Testis (tissue), 2 donors: ENCODE measurements at regions not wholly inside any gene's neighbourhood (a gene's known extent, or its start where the extent isn't known, plus 50 kb on each side); places are given as distances from the start of the nearest gene placed in this dataset.

ENCODE experiments used
- DNase-seq: peaks from one replicate; pipeline ENCODE4 v3.0.0-alpha.2; 2019
- H3K27ac ChIP-seq, 2 donors: fragments of 200-600 bp; sonication (generic); one replicate each; pipeline ENCODE4 v1.5.1; 2019
- H3K27me3 ChIP-seq: fragments of 200-600 bp; sonication (generic); one replicate; pipeline ENCODE4 v1.5.1; 2019
- H3K36me3 ChIP-seq: fragments of 200-600 bp; sonication (generic); one replicate; pipeline ENCODE4 v1.5.1; 2017; ENCODE audit warnings: low read depth; ENCODE audit errors: missing control alignments
- H3K4me1 ChIP-seq: fragments of 200-600 bp; sonication (generic); one replicate; pipeline ENCODE4 v1.5.1; 2019
- H3K4me3 ChIP-seq, 2 donors: fragments of 200-600 bp; sonication (generic); one replicate each; pipeline ENCODE4 v1.5.1; 2017 to 2019
- H3K9me3 ChIP-seq: fragments of 200-600 bp; sonication (generic); one replicate; pipeline ENCODE4 v1.5.1; 2017
- POLR2A ChIP-seq: fragments of 450-650 bp; IDR thresholded peaks from one replicate; pipeline ENCODE4 v1.6.1; 2017; ENCODE audit warnings: antibody characterized with exemption, mild to moderate bottlenecking, moderate library complexity
- WGBS, 2 donors: methylation state at CpG; one replicate each; pipeline ENCODE4 v1.1.5; 2018; 5-methylcytosine and 5-hydroxymethylcytosine counted together
- intact Hi-C: fragments of 100-400 bp; cut with DNase I; formaldehyde crosslinking; loops from one replicate; pipeline ENCODE4 v1.15.1; 2023; ENCODE audit warnings: low total_unique reads
- TF ChIP-seq, protein P1 (sequence below), 3 experiments: fragments of 450-650 bp in 2 of 3; fragments of 200-600 bp in 1 of 3; sonication (generic) in 1 of 3; IDR thresholded peaks; one replicate each; pipeline ENCODE4 v1.5.1; 2016 to 2019; ENCODE audit warnings: antibody characterized with exemption in 3 of 3, mild to moderate bottlenecking in 2 of 3, moderate library complexity in 1 of 3

DNA sequence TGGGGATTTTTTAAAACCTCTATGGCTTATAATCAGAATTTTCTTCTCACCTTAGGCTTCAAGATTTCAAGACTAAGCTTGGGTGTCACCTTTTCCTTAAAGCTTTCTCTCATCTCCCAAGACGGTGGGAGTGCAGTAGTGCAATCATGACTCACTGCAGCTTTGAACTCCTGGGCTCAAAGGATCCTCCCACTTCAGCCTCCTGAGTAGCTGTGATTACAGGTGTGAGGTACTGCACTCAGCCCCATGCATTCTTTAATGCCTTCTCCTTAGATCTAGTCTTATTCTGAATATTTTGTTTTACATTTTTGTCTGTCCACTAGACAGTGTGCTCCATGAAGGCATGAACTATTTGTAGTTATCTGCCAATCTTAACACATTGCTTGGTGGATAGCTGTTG, 55.7 kb upstream of the FAT3 start:
- intact Hi-C loops = no loop called here
- WGBS, 2 donors = 86 to 92% methylated on average over 1 of the region's 1 CpG

DNA sequence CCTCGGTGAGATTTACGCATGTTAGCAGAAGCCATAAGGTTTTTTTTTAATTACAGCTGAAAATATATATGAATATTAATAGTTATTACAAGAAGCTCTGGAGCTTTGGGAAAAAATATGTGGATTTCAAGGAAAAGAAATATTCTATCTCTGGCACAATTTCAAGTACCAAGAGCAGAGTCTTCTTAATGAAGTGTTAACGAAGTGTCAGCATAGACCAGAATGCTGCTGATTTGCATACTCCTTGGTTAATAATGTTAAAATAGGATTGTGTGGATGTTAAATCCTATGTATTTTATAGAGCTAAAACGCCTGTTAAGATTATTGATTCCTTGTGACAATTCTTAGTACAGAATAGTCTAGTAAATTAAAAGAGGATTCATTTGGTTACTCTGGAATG, 57.0 kb upstream of the FAT3 start:
- Histone ChIP-seq H3K36me3 (no peaks in the 10 kb centered on the region), H3K27ac (no peak overlapping the region), H3K4me1 (no peaks in the 10 kb centered on the region), H3K4me3 (no peak overlapping the region), H3K27me3 (no peaks in the 10 kb centered on the region), H3K9me3 (no peaks in the 10 kb centered on the region)
- no peak for DNase-seq
- TF ChIP-seq POLR2A = no peak
- TF ChIP-seq, protein P1, sequence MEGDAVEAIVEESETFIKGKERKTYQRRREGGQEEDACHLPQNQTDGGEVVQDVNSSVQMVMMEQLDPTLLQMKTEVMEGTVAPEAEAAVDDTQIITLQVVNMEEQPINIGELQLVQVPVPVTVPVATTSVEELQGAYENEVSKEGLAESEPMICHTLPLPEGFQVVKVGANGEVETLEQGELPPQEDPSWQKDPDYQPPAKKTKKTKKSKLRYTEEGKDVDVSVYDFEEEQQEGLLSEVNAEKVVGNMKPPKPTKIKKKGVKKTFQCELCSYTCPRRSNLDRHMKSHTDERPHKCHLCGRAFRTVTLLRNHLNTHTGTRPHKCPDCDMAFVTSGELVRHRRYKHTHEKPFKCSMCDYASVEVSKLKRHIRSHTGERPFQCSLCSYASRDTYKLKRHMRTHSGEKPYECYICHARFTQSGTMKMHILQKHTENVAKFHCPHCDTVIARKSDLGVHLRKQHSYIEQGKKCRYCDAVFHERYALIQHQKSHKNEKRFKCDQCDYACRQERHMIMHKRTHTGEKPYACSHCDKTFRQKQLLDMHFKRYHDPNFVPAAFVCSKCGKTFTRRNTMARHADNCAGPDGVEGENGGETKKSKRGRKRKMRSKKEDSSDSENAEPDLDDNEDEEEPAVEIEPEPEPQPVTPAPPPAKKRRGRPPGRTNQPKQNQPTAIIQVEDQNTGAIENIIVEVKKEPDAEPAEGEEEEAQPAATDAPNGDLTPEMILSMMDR (IDR thresholded peaks at IDR 0.05) = no peak
- 92% methylated on average over 4 of the region's 4 CpGs for WGBS, 2 donors
- intact Hi-C loops = no loop called here

More for the DNA sequence above, 55.7 kb upstream of the FAT3 start:
- Histone ChIP-seq H3K36me3 (no peaks in the 10 kb centered on the region), H3K27me3 (no peaks in the 10 kb centered on the region), H3K9me3 (no peaks in the 10 kb centered on the region), H3K27ac (no peak overlapping the region), H3K4me3 (no peak overlapping the region), H3K4me1 (no peaks in the 10 kb centered on the region)
- DNase-seq = no peak
- no peak for TF ChIP-seq POLR2A
- TF ChIP-seq, protein P1 (IDR thresholded peaks at IDR 0.05) = no peak

DNA sequence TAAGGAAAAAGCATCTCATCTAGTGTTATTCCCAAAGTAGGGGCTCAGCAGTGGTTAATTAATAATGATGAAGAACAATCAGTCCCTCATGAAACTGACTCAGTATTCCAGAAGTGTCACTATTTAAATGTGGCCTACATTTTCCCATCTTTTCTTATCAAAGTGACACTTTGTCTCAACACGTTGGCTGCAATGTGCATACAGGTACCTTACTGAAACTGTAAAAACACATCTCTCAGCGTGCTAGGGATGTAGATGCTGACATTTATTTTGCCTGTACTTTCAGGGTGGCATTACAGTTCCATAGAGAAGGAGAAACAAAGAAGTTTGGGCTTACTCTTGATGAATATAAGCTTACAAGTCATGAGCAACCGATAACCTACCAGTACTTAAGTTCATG, 58.3 kb upstream of the FAT3 start:
- no peak for DNase-seq
- no peaks in the 10 kb centered on the region for H3K27me3 ChIP-seq
- TF ChIP-seq POLR2A = no peak
- TF ChIP-seq, protein P1 (IDR thresholded peaks at IDR 0.05) = no peak
- no peaks in the 10 kb centered on the region for H3K36me3 ChIP-seq
- no peaks in the 10 kb centered on the region for H3K4me1 ChIP-seq
- 87 to 94% methylated on average over 3 of the region's 3 CpGs for WGBS, 2 donors
- no peak overlapping the region for H3K27ac ChIP-seq
- no peak overlapping the region for H3K4me3 ChIP-seq
- intact Hi-C loops = no loop called here
- no peaks in the 10 kb centered on the region for H3K9me3 ChIP-seq

DNA sequence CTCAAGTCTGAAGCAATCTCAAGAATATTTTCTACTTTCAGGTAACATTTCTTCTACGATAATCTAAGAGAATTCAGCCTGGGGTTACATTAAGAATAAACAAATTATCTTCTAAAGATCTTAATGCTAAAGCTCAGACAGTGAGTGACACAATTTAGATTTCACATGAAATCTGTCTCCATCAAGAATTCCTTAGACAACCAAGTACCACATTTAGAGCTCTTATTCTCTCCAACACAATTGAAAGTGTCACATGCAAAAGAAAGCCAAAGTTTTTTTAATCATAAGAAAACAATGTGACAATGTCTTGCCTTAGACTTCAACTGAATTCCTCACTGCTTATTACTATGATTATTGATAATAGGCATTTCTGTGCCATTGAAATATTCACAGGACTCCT, 60.7 kb upstream of the FAT3 start:
- no peak overlapping the region for H3K27ac ChIP-seq
- H3K36me3 ChIP-seq = no peaks in the 10 kb centered on the region
- no peaks in the 10 kb centered on the region for H3K4me1 ChIP-seq
- H3K27me3 ChIP-seq = no peaks in the 10 kb centered on the region
- TF ChIP-seq POLR2A = no peak
- TF ChIP-seq, protein P1 (IDR thresholded peaks at IDR 0.05) = no peak
- 92 to 98% methylated on average over 1 of the region's 1 CpG for WGBS, 2 donors
- no peak for DNase-seq
- H3K9me3 ChIP-seq = no peaks in the 10 kb centered on the region
- no peak overlapping the region for H3K4me3 ChIP-seq
- intact Hi-C loops = no loop called here

DNA sequence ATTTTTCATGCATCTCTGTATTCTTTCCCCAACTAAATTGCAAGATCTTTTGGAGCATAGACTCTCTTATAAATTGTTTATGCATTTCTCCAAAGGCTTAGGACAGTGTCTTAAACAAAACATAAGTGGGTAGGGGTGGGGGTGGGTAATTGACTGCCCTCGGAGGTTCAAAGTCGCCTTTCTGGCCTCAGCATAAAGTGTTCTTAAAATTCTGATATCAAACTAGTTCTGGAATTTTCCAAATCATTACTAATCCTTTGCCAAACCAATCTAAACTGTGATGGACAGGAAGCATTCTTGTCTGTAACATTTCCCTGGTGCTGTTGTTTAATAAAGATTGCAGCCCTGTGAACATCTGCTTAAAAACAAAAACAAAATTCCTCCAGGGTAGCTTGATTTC, 61.8 kb upstream of the FAT3 start:
- 86 to 87% methylated on average over 2 of the region's 2 CpGs for WGBS, 2 donors
- DNase-seq = no peak
- no peak for TF ChIP-seq POLR2A
- TF ChIP-seq, protein P1 (IDR thresholded peaks at IDR 0.05) = no peak

More for the DNA sequence above, 61.8 kb upstream of the FAT3 start:
- no peaks in the 10 kb centered on the region for H3K36me3 ChIP-seq
- H3K4me1 ChIP-seq = no peaks in the 10 kb centered on the region
- no peaks in the 10 kb centered on the region for H3K27me3 ChIP-seq
- H3K27ac ChIP-seq = no peak overlapping the region
- no peak overlapping the region for H3K4me3 ChIP-seq
- H3K9me3 ChIP-seq = no peaks in the 10 kb centered on the region
- intact Hi-C loops = no loop called here
